Heart left ventricle (tissue), 16 donors: ENCODE measurements at regions not wholly inside any gene's neighbourhood (a gene's known extent, or its start where the extent isn't known, plus 50 kb on each side); places are given as distances from the start of the nearest gene placed in this dataset.

Experiments used
- ATAC-seq, 4 donors: fragments of 200-7000 bp; cut with Tn5 transposase; one replicate each; pipeline ENCODE4 v1.9.1; 2020 to 2022; ENCODE audit warnings: moderate library complexity in 4 of 4, mild to moderate bottlenecking in 3 of 4, moderate number of reproducible peaks in 1 of 4
- DNase-seq, 5 donors: peaks; one replicate each; pipeline ENCODE4 v3.0.0-alpha.2; 2020
- H3K27ac ChIP-seq, 12 donors: fragments of 200-600 bp; sonication (generic) in 4 of 12; one replicate each; pipeline versions ENCODE4 v1.5.0 to v1.8.0; 2016 to 2022; ENCODE audit warnings: mild to moderate bottlenecking in 2 of 12
- H3K27me3 ChIP-seq, 9 donors: fragments of 200-600 bp; sonication (generic) in 2 of 9; one replicate each; pipeline versions ENCODE4 v1.5.1 to v1.8.0; 2016 to 2022; ENCODE audit warnings: mild to moderate bottlenecking in 3 of 9
- H3K36me3 ChIP-seq, 9 donors: fragments of 200-600 bp; sonication (generic) in 2 of 9; one replicate each; pipeline versions ENCODE4 v1.5.0 to v1.8.0; 2018 to 2022; ENCODE audit warnings: mild to moderate bottlenecking in 2 of 9
- H3K4me1 ChIP-seq, 12 donors: fragments of 200-600 bp; sonication (generic) in 4 of 12; one replicate each; pipeline versions ENCODE4 v1.5.0 to v1.8.0; 2016 to 2022; ENCODE audit warnings: mild to moderate bottlenecking in 3 of 12
- H3K4me3 ChIP-seq, 12 donors: fragments of 200-600 bp; sonication (generic) in 4 of 12; one replicate each; pipeline versions ENCODE4 v1.5.0 to v1.8.0; 2017 to 2022; ENCODE audit warnings: mild to moderate bottlenecking in 9 of 12, moderate library complexity in 4 of 12
- H3K9me3 ChIP-seq, 12 donors: fragments of 200-600 bp; sonication (generic) in 4 of 12; one replicate each; pipeline versions ENCODE4 v1.5.0 to v1.8.0; 2016 to 2022; ENCODE audit warnings: mild to moderate bottlenecking in 1 of 12
- POLR2A ChIP-seq, 2 donors: fragments of 450-650 bp; IDR thresholded peaks; one replicate each; pipeline ENCODE4 v1.6.1; 2017; ENCODE audit warnings: antibody characterized with exemption in 2 of 2, mild to moderate bottlenecking in 2 of 2, moderate library complexity in 2 of 2
- WGBS, 4 donors: extraction: QIAGEN DNeasy Blood & Tissue Kit in 2 of 4; methylation state at CpG; one replicate each; pipeline versions ENCODE4 v1.1.5 to v1.1.7; 2013 to 2018; 5-methylcytosine and 5-hydroxymethylcytosine counted together
- intact Hi-C, 10 donors: fragments of 100-400 bp; cut with DNase I; formaldehyde crosslinking; loops; one replicate each; pipeline versions ENCODE4 v1.11.1 to v1.14.2; 2022
- TF ChIP-seq, protein P1 (sequence below), 12 donors: fragments of 200-600 bp; sonication (generic) in 4 of 12; IDR thresholded peaks; one replicate each; pipeline versions ENCODE4 v1.5.0 to v1.8.0; 2018 to 2022; ENCODE audit warnings: antibody characterized with exemption in 12 of 12, mild to moderate bottlenecking in 5 of 12
- donor health status: ischemic (EF 13 %, LVEDD 7.1; RV severe dilation, severe dysfunction).
- donor health status: healthy with polysubstance abuse.
- donor health status: DM: no; HTN: yes; CAD: no.
- donor health status: DM: no; HTN: no; CAD: no.
- donor health status: ischemic (EF 25% LVEDD 6.9; RV normal size, moderate dysfunction).
- donor health status: ischemic (EF 25% LVEDD 5.7; RV mildly dilated, moderate dysfunction).
- donor health status: healthy.
- donor health status: DM: yes; HTN: yes; CAD: no.
- donor health status: ischemic (EF 35%, LVEDD 5.7; RV mildly dilated, moderate dysfunction).
- donor health status: nonischemic (EF 11% LVEDD 7.7; RV severe dilation, severe dysfunction).
- donor health status: DM: yes; HTN: yes; CAD: no.
- donor health status: PGD.
- donor health status: ischemic (EF 29% LVEDD 5.4; RV normal size, mild dysfunction).
- donor health status: nonischemic (EF 23%, LVEDD 6.1; RV moderate dilation, normal function).

DNA sequence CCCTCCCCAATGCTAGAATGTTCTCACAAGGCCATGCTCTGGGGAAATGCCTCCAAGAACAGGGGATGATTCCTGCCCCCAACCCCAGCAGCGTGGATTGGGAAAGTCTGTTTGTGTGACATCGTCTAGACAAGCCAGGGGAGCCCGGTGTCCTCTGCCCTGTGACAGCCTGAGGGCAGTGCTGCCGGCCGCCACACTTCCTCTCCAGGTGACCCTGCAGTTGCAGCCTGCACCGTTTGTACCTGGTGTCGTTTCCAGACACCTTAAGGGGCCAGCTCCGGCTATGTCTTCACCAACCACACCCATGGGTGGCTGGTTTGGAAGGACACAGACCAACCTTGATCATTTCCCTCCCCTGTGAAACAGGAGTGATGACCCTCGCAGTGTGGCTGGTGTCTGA is 372.6 kb downstream of the BCL11B start:
- no peak for TF ChIP-seq POLR2A (IDR thresholded peaks at IDR 0.05)
- TF ChIP-seq, protein P1, sequence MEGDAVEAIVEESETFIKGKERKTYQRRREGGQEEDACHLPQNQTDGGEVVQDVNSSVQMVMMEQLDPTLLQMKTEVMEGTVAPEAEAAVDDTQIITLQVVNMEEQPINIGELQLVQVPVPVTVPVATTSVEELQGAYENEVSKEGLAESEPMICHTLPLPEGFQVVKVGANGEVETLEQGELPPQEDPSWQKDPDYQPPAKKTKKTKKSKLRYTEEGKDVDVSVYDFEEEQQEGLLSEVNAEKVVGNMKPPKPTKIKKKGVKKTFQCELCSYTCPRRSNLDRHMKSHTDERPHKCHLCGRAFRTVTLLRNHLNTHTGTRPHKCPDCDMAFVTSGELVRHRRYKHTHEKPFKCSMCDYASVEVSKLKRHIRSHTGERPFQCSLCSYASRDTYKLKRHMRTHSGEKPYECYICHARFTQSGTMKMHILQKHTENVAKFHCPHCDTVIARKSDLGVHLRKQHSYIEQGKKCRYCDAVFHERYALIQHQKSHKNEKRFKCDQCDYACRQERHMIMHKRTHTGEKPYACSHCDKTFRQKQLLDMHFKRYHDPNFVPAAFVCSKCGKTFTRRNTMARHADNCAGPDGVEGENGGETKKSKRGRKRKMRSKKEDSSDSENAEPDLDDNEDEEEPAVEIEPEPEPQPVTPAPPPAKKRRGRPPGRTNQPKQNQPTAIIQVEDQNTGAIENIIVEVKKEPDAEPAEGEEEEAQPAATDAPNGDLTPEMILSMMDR (IDR thresholded peaks at IDR 0.05), result no peak
- 65 to 82% (median 77%) methylated on average over 8 to 9 of the region's 9 CpGs for WGBS, 4 donors
- no peak overlapping the region for H3K4me3 ChIP-seq
- intact Hi-C loops, result no loop called here
- ATAC-seq (no peak), DNase-seq (no peak)
- no peaks in the 10 kb centered on the region for H3K4me1 ChIP-seq
- H3K27ac ChIP-seq, result no peak overlapping the region
- H3K36me3 ChIP-seq, result no peaks in the 10 kb centered on the region
- peaks cover 0 to 16% (median 0%) of the 10 kb centered on the region in 9 donors for H3K27me3 ChIP-seq
- H3K9me3 ChIP-seq, result peaks cover 0 to 5% (median 0%) of the 10 kb centered on the region in 12 donors

DNA sequence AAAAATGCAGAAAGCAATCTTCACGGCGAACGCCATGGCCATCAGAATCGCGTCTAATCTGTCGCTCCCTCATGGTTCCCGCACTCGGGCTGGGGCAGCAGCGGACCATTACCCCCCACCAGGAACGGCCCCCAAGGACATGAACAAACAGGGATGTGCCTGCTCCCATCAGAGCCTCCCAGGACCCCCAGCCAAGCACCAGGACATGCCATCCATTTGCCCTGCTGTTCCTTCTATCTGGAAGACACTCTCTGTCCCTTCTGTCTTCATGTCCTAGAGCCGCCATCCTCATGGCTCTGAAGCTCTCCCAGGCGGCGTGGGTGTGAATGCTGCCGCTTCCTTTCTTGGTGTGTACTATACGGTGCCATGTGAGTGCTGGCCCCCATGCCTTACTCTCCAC is 371.8 kb downstream of the BCL11B start:
- no peaks in the 10 kb centered on the region for H3K36me3 ChIP-seq
- ATAC-seq, result peak in 1 of 4 donors; percentile 11
- H3K9me3 ChIP-seq, result peaks cover 0 to 5% (median 0%) of the 10 kb centered on the region in 12 donors
- WGBS, 4 donors, result 86 to 91% (median 88%) methylated on average over 15 of the region's 15 CpGs
- H3K4me1 ChIP-seq, result no peaks in the 10 kb centered on the region
- H3K4me3 ChIP-seq, result no peak overlapping the region
- peaks cover 0 to 20% (median 0%) of the 10 kb centered on the region in 9 donors for H3K27me3 ChIP-seq
- no peak for TF ChIP-seq POLR2A (IDR thresholded peaks at IDR 0.05)
- TF ChIP-seq, protein P1 (IDR thresholded peaks at IDR 0.05), result no peak
- DNase-seq, result no peak
- no peak overlapping the region for H3K27ac ChIP-seq
- intact Hi-C loops, result no loop called here

DNA sequence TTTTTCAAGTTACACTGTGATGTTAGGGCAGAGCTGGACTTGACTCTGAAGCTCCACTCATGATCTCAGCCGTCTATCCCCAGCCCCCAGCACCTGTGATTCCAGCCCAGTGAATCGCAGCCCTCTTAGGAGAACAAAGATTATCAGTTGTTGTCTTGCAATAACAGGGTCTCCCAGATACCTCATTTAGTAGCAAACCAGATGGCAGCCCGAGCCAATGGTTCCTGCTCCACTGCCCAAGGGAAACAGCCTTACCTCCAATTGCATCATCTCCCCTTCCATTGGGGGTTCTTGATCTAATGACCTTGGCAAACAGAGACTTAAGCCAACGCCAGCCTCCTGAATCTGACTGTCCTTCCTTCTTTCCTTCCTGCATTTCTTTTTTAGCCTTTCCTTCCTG is 371.2 kb downstream of the BCL11B start:
- 21 to 39% (median 34%) methylated on average over 4 of the region's 4 CpGs for WGBS, 4 donors
- Histone ChIP-seq H3K9me3 (peaks cover 0 to 5% (median 0%) of the 10 kb centered on the region in 12 donors), H3K27ac (no peak overlapping the region), H3K36me3 (no peaks in the 10 kb centered on the region), H3K4me1 (no peaks in the 10 kb centered on the region), H3K27me3 (peaks cover 0 to 21% (median 0%) of the 10 kb centered on the region in 9 donors), H3K4me3 (no peak overlapping the region)
- no peak for TF ChIP-seq POLR2A (IDR thresholded peaks at IDR 0.05)
- TF ChIP-seq, protein P1 (IDR thresholded peaks at IDR 0.05), result no peak
- ATAC-seq (no peak), DNase-seq (no peak)
- intact Hi-C loops, result no loop called here

DNA sequence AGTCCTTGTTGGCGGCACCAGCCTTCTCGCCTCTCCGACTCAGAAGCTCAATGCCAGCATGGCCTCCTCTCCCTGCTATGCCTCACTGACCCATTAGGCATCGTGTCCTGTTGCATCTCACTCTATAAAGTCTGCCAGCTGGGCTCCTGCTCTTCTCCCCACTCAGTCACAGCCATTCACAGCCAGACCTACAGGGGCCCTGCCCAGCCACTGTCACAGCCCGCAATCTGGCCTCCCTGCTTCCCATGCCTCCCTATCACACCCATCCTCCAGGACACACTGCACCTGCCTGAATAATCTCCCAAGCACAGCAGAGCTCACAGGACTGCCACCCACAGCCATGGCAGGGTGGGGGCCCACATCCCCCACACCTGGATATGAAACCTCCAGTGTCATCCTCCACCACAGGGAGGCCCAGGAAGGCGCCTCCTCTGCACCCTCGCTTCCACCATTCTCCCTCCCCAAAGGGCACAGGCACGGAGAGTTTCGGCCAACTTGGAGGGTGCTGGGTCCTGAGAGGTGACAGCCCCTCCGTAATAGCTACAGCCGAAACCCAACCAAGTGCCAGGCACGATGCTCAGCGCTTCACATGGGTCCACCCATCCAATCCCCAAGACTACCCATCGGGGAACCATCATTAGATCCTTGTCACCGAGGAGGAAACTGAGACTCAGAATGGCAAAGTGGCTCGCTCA is 370.3 kb downstream of the BCL11B start:
- peaks cover 0 to 5% (median 0%) of the 10 kb centered on the region in 12 donors for H3K9me3 ChIP-seq
- H3K36me3 ChIP-seq, result no peaks in the 10 kb centered on the region
- no peak overlapping the region for H3K4me3 ChIP-seq
- H3K27ac ChIP-seq, result no peak overlapping the region
- no peak for DNase-seq
- no peak for ATAC-seq
- 82 to 87% (median 85%) methylated on average over 16 of the region's 16 CpGs for WGBS, 4 donors
- H3K4me1 ChIP-seq, result no peaks in the 10 kb centered on the region
- H3K27me3 ChIP-seq, result peaks cover 0 to 27% (median 0%) of the 10 kb centered on the region in 9 donors
- TF ChIP-seq POLR2A (IDR thresholded peaks at IDR 0.05), result no peak
- TF ChIP-seq, protein P1 (IDR thresholded peaks at IDR 0.05), result no peak
- intact Hi-C loops, result no loop called here
